Peyer's patch (tissue), 4 donors: ENCODE measurements at regions not wholly inside any gene's neighbourhood (a gene's known extent, or its start where the extent isn't known, plus 50 kb on each side); places are given as distances from the start of the nearest gene placed in this dataset.

Experiments
- POLR2A ChIP-seq, 2 donors: fragments of 450-650 bp; IDR thresholded peaks; one replicate each; pipeline ENCODE4 v1.5.1; 2017; ENCODE audit warnings: antibody characterized with exemption in 2 of 2, mild to moderate bottlenecking in 2 of 2, moderate library complexity in 2 of 2
- TF ChIP-seq, protein P1 (sequence below), 6 experiments: fragments of 450-650 bp in 4 of 6; fragments of 200-600 bp in 2 of 6; sonication (generic) in 1 of 6; IDR thresholded peaks; one replicate each; pipeline ENCODE4 v1.5.1; 2017 to 2019; ENCODE audit warnings: antibody characterized with exemption in 6 of 6, mild to moderate bottlenecking in 3 of 6, moderate library complexity in 1 of 6

DNA sequence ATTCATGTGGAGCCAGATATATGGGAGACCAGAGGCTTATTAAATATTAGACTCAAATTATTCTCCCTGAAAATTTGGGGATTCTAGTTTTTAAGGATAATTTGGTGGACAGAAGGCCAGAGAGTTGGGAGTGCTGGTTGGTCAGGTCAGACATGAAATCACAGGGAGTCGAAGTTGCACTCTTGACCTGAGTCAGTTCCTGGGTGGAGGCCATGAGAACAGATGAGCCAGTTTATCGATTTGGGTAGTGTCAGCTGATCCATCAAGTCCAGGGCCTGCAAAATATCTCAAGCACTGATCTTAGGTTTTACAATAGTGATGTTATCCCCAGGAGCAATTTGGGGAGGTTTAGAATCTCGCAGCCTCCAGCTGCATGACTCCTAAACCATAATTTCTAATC lies 563.5 kb upstream of the NRSN1 start:
- TF ChIP-seq, protein P1, sequence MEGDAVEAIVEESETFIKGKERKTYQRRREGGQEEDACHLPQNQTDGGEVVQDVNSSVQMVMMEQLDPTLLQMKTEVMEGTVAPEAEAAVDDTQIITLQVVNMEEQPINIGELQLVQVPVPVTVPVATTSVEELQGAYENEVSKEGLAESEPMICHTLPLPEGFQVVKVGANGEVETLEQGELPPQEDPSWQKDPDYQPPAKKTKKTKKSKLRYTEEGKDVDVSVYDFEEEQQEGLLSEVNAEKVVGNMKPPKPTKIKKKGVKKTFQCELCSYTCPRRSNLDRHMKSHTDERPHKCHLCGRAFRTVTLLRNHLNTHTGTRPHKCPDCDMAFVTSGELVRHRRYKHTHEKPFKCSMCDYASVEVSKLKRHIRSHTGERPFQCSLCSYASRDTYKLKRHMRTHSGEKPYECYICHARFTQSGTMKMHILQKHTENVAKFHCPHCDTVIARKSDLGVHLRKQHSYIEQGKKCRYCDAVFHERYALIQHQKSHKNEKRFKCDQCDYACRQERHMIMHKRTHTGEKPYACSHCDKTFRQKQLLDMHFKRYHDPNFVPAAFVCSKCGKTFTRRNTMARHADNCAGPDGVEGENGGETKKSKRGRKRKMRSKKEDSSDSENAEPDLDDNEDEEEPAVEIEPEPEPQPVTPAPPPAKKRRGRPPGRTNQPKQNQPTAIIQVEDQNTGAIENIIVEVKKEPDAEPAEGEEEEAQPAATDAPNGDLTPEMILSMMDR (IDR thresholded peaks at IDR 0.05), result no peak
- TF ChIP-seq POLR2A (IDR thresholded peaks at IDR 0.05), result no peak
